ENCODE measurements at regions not wholly inside any gene's neighbourhood (a gene's known extent, or its start where the extent isn't known, plus 50 kb on each side); places are given as distances from the start of the nearest gene placed in this dataset.

DNA sequence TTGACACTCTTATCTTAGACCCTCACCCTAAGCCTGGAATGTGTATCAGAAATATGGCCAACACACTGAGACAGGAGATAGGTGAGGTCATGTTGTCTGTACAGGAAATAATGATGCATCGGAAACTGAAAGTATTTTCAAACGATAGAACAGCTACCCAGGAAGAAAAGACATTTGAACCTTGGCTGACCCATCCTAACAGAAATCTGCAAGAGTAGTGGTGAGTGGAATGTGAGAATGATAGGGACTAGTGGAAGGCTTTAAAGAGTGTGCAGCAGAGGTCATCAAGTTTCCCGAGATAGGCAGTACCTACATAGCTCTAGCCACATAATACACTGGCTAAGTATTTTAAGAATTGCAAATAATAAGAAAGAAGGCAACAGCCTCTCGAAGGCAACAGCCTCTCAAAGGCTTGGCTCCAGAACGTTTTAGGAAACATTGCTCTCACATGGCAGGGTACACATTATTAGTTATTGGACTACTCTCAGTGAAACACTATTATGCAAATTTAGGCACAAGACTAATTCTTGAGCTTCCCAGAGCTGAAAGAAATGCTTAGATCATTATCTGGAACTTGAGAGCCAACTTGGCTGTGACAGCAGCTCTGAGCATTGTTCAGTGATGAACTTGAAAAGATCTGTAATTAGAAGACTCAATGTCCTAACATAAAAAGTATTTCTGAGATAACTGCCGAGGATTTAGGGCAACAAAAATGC lies 133.1 kb upstream of the FBXL7 start:
- Histone ChIP-seq H2AFZ (ENCODE audit: control insufficient read depth, low read length) (no peak overlapping the region), H3K4me3 (ENCODE audit: control insufficient read depth in 2 of 3, extremely low read depth in 1 of 3, insufficient read depth in 2 of 3, low read depth in 1 of 3, low read length in 3 of 3) (no peak overlapping the region), H3K9me3 (ENCODE audit: control insufficient read depth, low read depth, low read length) (no peaks in the 10 kb centered on the region), H3K4me1 (ENCODE audit: control insufficient read depth, extremely low read depth, insufficient read depth, low read length) (no peaks in the 10 kb centered on the region), H3K27ac (ENCODE audit: control insufficient read depth, insufficient read depth, low read length) (no peak overlapping the region), H4K20me1 (ENCODE audit: control insufficient read depth, extremely low read depth, insufficient read depth, low read length) (no peaks in the 10 kb centered on the region), H3K9ac (ENCODE audit: control insufficient read depth, extremely low read depth, insufficient read depth, low read length) (no peak overlapping the region), H3K9me1 (ENCODE audit: control insufficient read depth, extremely low read depth, insufficient read depth, low read length) (no peaks in the 10 kb centered on the region), H3K27me3 (ENCODE audit: control insufficient read depth, extremely low read depth, insufficient read depth, low read length) (no peaks in the 10 kb centered on the region), H3K4me2 (ENCODE audit: control insufficient read depth, extremely low read depth, insufficient read depth, low read depth, low read length) (no peak overlapping the region), H3K79me2 (ENCODE audit: control insufficient read depth, insufficient read depth, low read length) (no peaks in the 10 kb centered on the region), H3K36me3 (ENCODE audit: control insufficient read depth in 2 of 2, extremely low read depth in 1 of 2, insufficient read depth in 2 of 2, low read length in 2 of 2) (no peaks in the 10 kb centered on the region)
- DNase-seq (ENCODE audit: low read depth, low spot score), result no peak
- no peak for FAIRE-seq
- dilution Hi-C loops (cut with MboI; ENCODE audit: extremely low pct_ligation_motif_present, low sequenced_read_pairs), result no loop called here
- TF ChIP-seq EZH2 (IDR thresholded peaks at IDR 0.05; ENCODE audit: low read length), result no peak
- TF ChIP-seq, protein P1, sequence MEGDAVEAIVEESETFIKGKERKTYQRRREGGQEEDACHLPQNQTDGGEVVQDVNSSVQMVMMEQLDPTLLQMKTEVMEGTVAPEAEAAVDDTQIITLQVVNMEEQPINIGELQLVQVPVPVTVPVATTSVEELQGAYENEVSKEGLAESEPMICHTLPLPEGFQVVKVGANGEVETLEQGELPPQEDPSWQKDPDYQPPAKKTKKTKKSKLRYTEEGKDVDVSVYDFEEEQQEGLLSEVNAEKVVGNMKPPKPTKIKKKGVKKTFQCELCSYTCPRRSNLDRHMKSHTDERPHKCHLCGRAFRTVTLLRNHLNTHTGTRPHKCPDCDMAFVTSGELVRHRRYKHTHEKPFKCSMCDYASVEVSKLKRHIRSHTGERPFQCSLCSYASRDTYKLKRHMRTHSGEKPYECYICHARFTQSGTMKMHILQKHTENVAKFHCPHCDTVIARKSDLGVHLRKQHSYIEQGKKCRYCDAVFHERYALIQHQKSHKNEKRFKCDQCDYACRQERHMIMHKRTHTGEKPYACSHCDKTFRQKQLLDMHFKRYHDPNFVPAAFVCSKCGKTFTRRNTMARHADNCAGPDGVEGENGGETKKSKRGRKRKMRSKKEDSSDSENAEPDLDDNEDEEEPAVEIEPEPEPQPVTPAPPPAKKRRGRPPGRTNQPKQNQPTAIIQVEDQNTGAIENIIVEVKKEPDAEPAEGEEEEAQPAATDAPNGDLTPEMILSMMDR (optimal IDR thresholded peaks at IDR 0.05 in 1 of 3, IDR thresholded peaks at IDR 0.05 in 1 of 3, conservative IDR thresholded peaks at IDR 0.05 in 1 of 3; ENCODE audit: extremely low read depth in 1 of 3, insufficient read depth in 2 of 3, low read length in 3 of 3), result no peak

DNA sequence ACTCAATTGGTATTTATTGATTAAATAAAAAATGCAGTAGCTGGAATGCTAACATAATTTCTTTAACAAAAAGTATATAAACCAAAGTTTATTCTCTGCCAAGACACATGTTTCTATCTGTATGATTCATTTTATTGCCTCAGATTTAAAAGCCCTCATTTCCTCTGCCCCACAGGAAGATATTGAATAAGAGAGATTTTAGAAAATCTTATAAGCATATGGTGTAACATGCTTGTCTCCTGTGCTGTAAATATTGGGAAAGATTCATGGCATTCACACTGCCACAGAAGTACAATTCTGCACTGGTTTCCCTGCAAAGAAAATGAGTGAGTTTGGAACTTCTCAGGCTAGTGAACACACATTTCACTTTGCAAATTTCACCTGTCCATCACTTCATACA lies 134.9 kb upstream of the FBXL7 start:
- dilution Hi-C loops (cut with MboI; ENCODE audit: extremely low pct_ligation_motif_present, low sequenced_read_pairs), result no loop called here
- TF ChIP-seq EZH2 (IDR thresholded peaks at IDR 0.05; ENCODE audit: low read length), result no peak
- TF ChIP-seq, protein P1 (optimal IDR thresholded peaks at IDR 0.05 in 1 of 3, IDR thresholded peaks at IDR 0.05 in 1 of 3, conservative IDR thresholded peaks at IDR 0.05 in 1 of 3; ENCODE audit: extremely low read depth in 1 of 3, insufficient read depth in 2 of 3, low read length in 3 of 3), result no peak
- FAIRE-seq, result no peak

More for the DNA sequence above, 134.9 kb upstream of the FBXL7 start:
- no peak for DNase-seq (ENCODE audit: low read depth, low spot score)
- H3K4me1 ChIP-seq (ENCODE audit: control insufficient read depth, extremely low read depth, insufficient read depth, low read length), result no peaks in the 10 kb centered on the region
- no peaks in the 10 kb centered on the region for H3K36me3 ChIP-seq (ENCODE audit: control insufficient read depth in 2 of 2, extremely low read depth in 1 of 2, insufficient read depth in 2 of 2, low read length in 2 of 2)
- H3K27me3 ChIP-seq (ENCODE audit: control insufficient read depth, extremely low read depth, insufficient read depth, low read length), result no peaks in the 10 kb centered on the region
- no peak overlapping the region for H3K27ac ChIP-seq (ENCODE audit: control insufficient read depth, insufficient read depth, low read length)
- no peaks in the 10 kb centered on the region for H3K9me1 ChIP-seq (ENCODE audit: control insufficient read depth, extremely low read depth, insufficient read depth, low read length)
- H3K79me2 ChIP-seq (ENCODE audit: control insufficient read depth, insufficient read depth, low read length), result no peaks in the 10 kb centered on the region
- no peaks in the 10 kb centered on the region for H3K9me3 ChIP-seq (ENCODE audit: control insufficient read depth, low read depth, low read length)
- no peak overlapping the region for H3K4me3 ChIP-seq (ENCODE audit: control insufficient read depth in 2 of 3, extremely low read depth in 1 of 3, insufficient read depth in 2 of 3, low read depth in 1 of 3, low read length in 3 of 3)
- no peak overlapping the region for H3K4me2 ChIP-seq (ENCODE audit: control insufficient read depth, extremely low read depth, insufficient read depth, low read depth, low read length)
- H2AFZ ChIP-seq (ENCODE audit: control insufficient read depth, low read length), result no peak overlapping the region
- H3K9ac ChIP-seq (ENCODE audit: control insufficient read depth, extremely low read depth, insufficient read depth, low read length), result no peak overlapping the region
- H4K20me1 ChIP-seq (ENCODE audit: control insufficient read depth, extremely low read depth, insufficient read depth, low read length), result no peaks in the 10 kb centered on the region
